Suprapubic skin (tissue), 3 donors: ENCODE measurements at regions not wholly inside any gene's neighbourhood (a gene's known extent, or its start where the extent isn't known, plus 50 kb on each side); places are given as distances from the start of the nearest gene placed in this dataset.

Source experiments
- POLR2A ChIP-seq, 2 donors: fragments of 450-650 bp; IDR thresholded peaks; one replicate each; pipeline ENCODE4 v1.6.1; 2017; ENCODE audit warnings: antibody characterized with exemption in 2 of 2, mild to moderate bottlenecking in 2 of 2, moderate library complexity in 2 of 2
- TF ChIP-seq, protein P1 (sequence below), 2 donors: fragments of 200-600 bp in 1 of 2; fragments of 450-650 bp in 1 of 2; sonication (generic) in 1 of 2; IDR thresholded peaks; one replicate each; pipeline ENCODE4 v1.5.1; 2016 to 2019; ENCODE audit warnings: antibody characterized with exemption in 2 of 2, mild to moderate bottlenecking in 1 of 2, moderate library complexity in 1 of 2

DNA sequence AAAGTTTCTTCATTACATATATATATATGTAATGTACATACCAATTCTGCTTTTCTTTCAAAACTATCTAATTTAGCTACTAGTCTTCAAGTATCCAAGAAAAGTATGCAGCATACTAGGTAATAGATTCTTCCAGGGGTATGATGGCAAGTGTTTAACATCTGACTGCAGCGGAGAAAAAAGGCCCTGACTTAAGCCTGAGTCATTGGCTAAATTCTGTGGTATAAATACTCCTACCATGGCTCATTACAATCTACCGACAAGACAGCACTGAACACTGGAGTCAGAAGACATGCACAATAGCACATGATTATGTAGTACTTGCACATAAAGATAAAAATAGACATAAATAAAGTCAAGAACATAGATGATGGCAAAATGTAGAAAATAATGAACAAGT is 439.9 kb downstream of the BRINP1 start:
- TF ChIP-seq, protein P1, sequence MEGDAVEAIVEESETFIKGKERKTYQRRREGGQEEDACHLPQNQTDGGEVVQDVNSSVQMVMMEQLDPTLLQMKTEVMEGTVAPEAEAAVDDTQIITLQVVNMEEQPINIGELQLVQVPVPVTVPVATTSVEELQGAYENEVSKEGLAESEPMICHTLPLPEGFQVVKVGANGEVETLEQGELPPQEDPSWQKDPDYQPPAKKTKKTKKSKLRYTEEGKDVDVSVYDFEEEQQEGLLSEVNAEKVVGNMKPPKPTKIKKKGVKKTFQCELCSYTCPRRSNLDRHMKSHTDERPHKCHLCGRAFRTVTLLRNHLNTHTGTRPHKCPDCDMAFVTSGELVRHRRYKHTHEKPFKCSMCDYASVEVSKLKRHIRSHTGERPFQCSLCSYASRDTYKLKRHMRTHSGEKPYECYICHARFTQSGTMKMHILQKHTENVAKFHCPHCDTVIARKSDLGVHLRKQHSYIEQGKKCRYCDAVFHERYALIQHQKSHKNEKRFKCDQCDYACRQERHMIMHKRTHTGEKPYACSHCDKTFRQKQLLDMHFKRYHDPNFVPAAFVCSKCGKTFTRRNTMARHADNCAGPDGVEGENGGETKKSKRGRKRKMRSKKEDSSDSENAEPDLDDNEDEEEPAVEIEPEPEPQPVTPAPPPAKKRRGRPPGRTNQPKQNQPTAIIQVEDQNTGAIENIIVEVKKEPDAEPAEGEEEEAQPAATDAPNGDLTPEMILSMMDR (IDR thresholded peaks at IDR 0.05), result no peak
- TF ChIP-seq POLR2A (IDR thresholded peaks at IDR 0.05), result no peak
